ENCODE measurements at regions not wholly inside any gene's neighbourhood (a gene's known extent, or its start where the extent isn't known, plus 50 kb on each side); places are given as distances from the start of the nearest gene placed in this dataset.
"Not testable (repeated sequence)": the region's sequence is repeated elsewhere in the genome, so short reads cannot be mapped to it uniquely, and the experiment has no call there.

- Mint-ChIP-seq H3K4me1 (ENCODE audit: low read depth) (no peaks in the 10 kb centered on the region), H3K36me3 (ENCODE audit: low read depth) (no peaks in the 10 kb centered on the region), H3K9me3 (no peaks in the 10 kb centered on the region), H3K4me3 (no peak overlapping the region), H3K27me3 (no peaks in the 10 kb centered on the region), H3K27ac (no peak overlapping the region)
- intact Hi-C loops (cut with micrococcal nuclease): no loop called here
These were observed 760.1 kb downstream of the CDH11 start for GRCh38 chr16:64361753-64362152.

- Mint-ChIP-seq H3K36me3 (ENCODE audit: low read depth) (no peaks in the 10 kb centered on the region), H3K9me3 (no peaks in the 10 kb centered on the region), H3K4me1 (ENCODE audit: low read depth) (no peaks in the 10 kb centered on the region), H3K27me3 (no peaks in the 10 kb centered on the region), H3K4me3 (no peak overlapping the region), H3K27ac (no peak overlapping the region)
- intact Hi-C loops (cut with micrococcal nuclease): no loop called here
These were observed 763.6 kb downstream of the CDH11 start for GRCh38 chr16:64358291-64358690.

GRCh38 chr16:64356267-64356666 lies 765.6 kb downstream of the CDH11 start:
- intact Hi-C loops (cut with micrococcal nuclease): no loop called here
- no peaks in the 10 kb centered on the region for H3K36me3 Mint-ChIP-seq (ENCODE audit: low read depth)
- H3K4me1 Mint-ChIP-seq (ENCODE audit: low read depth): no peaks in the 10 kb centered on the region
- H3K27me3 Mint-ChIP-seq: no peaks in the 10 kb centered on the region
- H3K9me3 Mint-ChIP-seq: no peaks in the 10 kb centered on the region
- H3K27ac Mint-ChIP-seq: no peak overlapping the region
- no peak overlapping the region for H3K4me3 Mint-ChIP-seq

GRCh38 chr16:64352246-64352645 lies 769.6 kb downstream of the CDH11 start:
- H3K27me3 Mint-ChIP-seq: no peaks in the 10 kb centered on the region
- H3K4me1 Mint-ChIP-seq (ENCODE audit: low read depth): no peaks in the 10 kb centered on the region
- H3K27ac Mint-ChIP-seq: no peak overlapping the region
- H3K36me3 Mint-ChIP-seq (ENCODE audit: low read depth): no peaks in the 10 kb centered on the region
- intact Hi-C loops (cut with micrococcal nuclease): no loop called here
- H3K9me3 Mint-ChIP-seq: no peaks in the 10 kb centered on the region
- no peak overlapping the region for H3K4me3 Mint-ChIP-seq

- intact Hi-C loops (cut with micrococcal nuclease): no loop called here
- no peaks in the 10 kb centered on the region for H3K27me3 Mint-ChIP-seq
- H3K4me3 Mint-ChIP-seq: no peak overlapping the region
- H3K27ac Mint-ChIP-seq: no peak overlapping the region
- H3K9me3 Mint-ChIP-seq: no peaks in the 10 kb centered on the region
- H3K4me1 Mint-ChIP-seq (ENCODE audit: low read depth): no peaks in the 10 kb centered on the region
- no peaks in the 10 kb centered on the region for H3K36me3 Mint-ChIP-seq (ENCODE audit: low read depth)
These were observed 770.7 kb downstream of the CDH11 start for GRCh38 chr16:64351121-64351520.

GRCh38 chr16:64346080-64346479 lies 775.8 kb downstream of the CDH11 start:
- no peaks in the 10 kb centered on the region for H3K27me3 Mint-ChIP-seq
- H3K36me3 Mint-ChIP-seq (ENCODE audit: low read depth): no peaks in the 10 kb centered on the region
- H3K4me1 Mint-ChIP-seq (ENCODE audit: low read depth): no peaks in the 10 kb centered on the region
- no peak overlapping the region for H3K27ac Mint-ChIP-seq
- intact Hi-C loops (cut with micrococcal nuclease): no loop called here
- H3K4me3 Mint-ChIP-seq: no peak overlapping the region
- H3K9me3 Mint-ChIP-seq: peaks cover 17% of the 10 kb centered on the region

- Mint-ChIP-seq H3K4me1 (ENCODE audit: low read depth) (no peaks in the 10 kb centered on the region), H3K4me3 (no peak overlapping the region), H3K27ac (no peak overlapping the region), H3K36me3 (ENCODE audit: low read depth) (no peaks in the 10 kb centered on the region), H3K27me3 (no peaks in the 10 kb centered on the region), H3K9me3 (peaks cover 17% of the 10 kb centered on the region)
- intact Hi-C loops (cut with micrococcal nuclease): no loop called here
These were observed 776.7 kb downstream of the CDH11 start for GRCh38 chr16:64345142-64345541.

GRCh38 chr16:64343820-64344443 lies 777.9 kb downstream of the CDH11 start:
- intact Hi-C loops (cut with micrococcal nuclease); H3K4me3 Mint-ChIP-seq; H3K4me1 Mint-ChIP-seq (ENCODE audit: low read depth); H3K36me3 Mint-ChIP-seq (ENCODE audit: low read depth); H3K27ac Mint-ChIP-seq; H3K27me3 Mint-ChIP-seq: not testable (repeated sequence)
- H3K9me3 Mint-ChIP-seq: peaks cover 17% of the 10 kb centered on the region

- H3K27ac Mint-ChIP-seq: no peak overlapping the region
- peaks cover 17% of the 10 kb centered on the region for H3K9me3 Mint-ChIP-seq
- no peaks in the 10 kb centered on the region for H3K4me1 Mint-ChIP-seq (ENCODE audit: low read depth)
- H3K4me3 Mint-ChIP-seq: no peak overlapping the region
- no peaks in the 10 kb centered on the region for H3K27me3 Mint-ChIP-seq
- no peaks in the 10 kb centered on the region for H3K36me3 Mint-ChIP-seq (ENCODE audit: low read depth)
- intact Hi-C loops (cut with micrococcal nuclease): no loop called here
These were observed 778.6 kb downstream of the CDH11 start for GRCh38 chr16:64343061-64343819.

- H3K9me3 Mint-ChIP-seq: peaks cover 17% of the 10 kb centered on the region
- H3K27me3 Mint-ChIP-seq: not testable (repeated sequence)
These were observed 780.5 kb downstream of the CDH11 start for GRCh38 chr16:64341336-64341735.

GRCh38 chr16:64339052-64339770 lies 782.7 kb downstream of the CDH11 start:
- Mint-ChIP-seq H3K4me3 (no peak overlapping the region), H3K27me3 (no peaks in the 10 kb centered on the region), H3K27ac (no peak overlapping the region), H3K36me3 (ENCODE audit: low read depth) (no peaks in the 10 kb centered on the region), H3K4me1 (ENCODE audit: low read depth) (no peaks in the 10 kb centered on the region), H3K9me3 (peaks cover 17% of the 10 kb centered on the region)
- intact Hi-C loops (cut with micrococcal nuclease): no loop called here

More at GRCh38 chr16:64341336-64341735, 780.5 kb downstream of the CDH11 start:
- intact Hi-C loops (cut with micrococcal nuclease); H3K4me3 Mint-ChIP-seq; H3K36me3 Mint-ChIP-seq (ENCODE audit: low read depth); H3K27ac Mint-ChIP-seq; H3K4me1 Mint-ChIP-seq (ENCODE audit: low read depth): not testable (repeated sequence)

- Mint-ChIP-seq H3K4me3 (no peak overlapping the region), H3K9me3 (no peaks in the 10 kb centered on the region), H3K36me3 (ENCODE audit: low read depth) (no peaks in the 10 kb centered on the region), H3K27ac (no peak overlapping the region), H3K4me1 (ENCODE audit: low read depth) (no peaks in the 10 kb centered on the region), H3K27me3 (no peaks in the 10 kb centered on the region)
- intact Hi-C loops (cut with micrococcal nuclease): no loop called here
These were observed 800.0 kb downstream of the CDH11 start for GRCh38 chr16:64321881-64322280.

GRCh38 chr16:64321066-64321465 lies 800.8 kb downstream of the CDH11 start:
- Mint-ChIP-seq H3K27me3 (no peaks in the 10 kb centered on the region), H3K9me3 (no peaks in the 10 kb centered on the region), H3K4me3 (no peak overlapping the region), H3K36me3 (ENCODE audit: low read depth) (no peaks in the 10 kb centered on the region), H3K4me1 (ENCODE audit: low read depth) (no peaks in the 10 kb centered on the region), H3K27ac (no peak overlapping the region)
- intact Hi-C loops (cut with micrococcal nuclease): no loop called here

GRCh38 chr16:64317601-64318000 lies 804.3 kb downstream of the CDH11 start:
- Mint-ChIP-seq H3K4me1 (ENCODE audit: low read depth) (no peaks in the 10 kb centered on the region), H3K4me3 (no peak overlapping the region), H3K27me3 (no peaks in the 10 kb centered on the region), H3K9me3 (no peaks in the 10 kb centered on the region), H3K36me3 (ENCODE audit: low read depth) (no peaks in the 10 kb centered on the region), H3K27ac (no peak overlapping the region)
- intact Hi-C loops (cut with micrococcal nuclease): no loop called here
